Large intestine (tissue), 3 donors: ENCODE measurements at regions not wholly inside any gene's neighbourhood (a gene's known extent, or its start where the extent isn't known, plus 50 kb on each side); places are given as distances from the start of the nearest gene placed in this dataset.

Experiments used
- DNase-seq, 2 donors: peaks; one replicate each; pipeline versions ENCODE4 v3.0.0 to v3.0.0-alpha.2; 2013
- H3K27ac ChIP-seq: one replicate; pipeline ENCODE4 v1.5.1; 2013; ENCODE audit warnings: low read length
- H3K27me3 ChIP-seq: 2 replicates; pipeline ENCODE4 v1.6.1; 2013; ENCODE audit warnings: low read length; ENCODE audit not compliant: control insufficient read depth, insufficient read depth
- H3K36me3 ChIP-seq: 2 replicates; pipeline ENCODE4 v1.6.1; 2013; ENCODE audit warnings: low read length; ENCODE audit not compliant: control insufficient read depth, insufficient read depth
- H3K4me1 ChIP-seq: one replicate; pipeline ENCODE4 v1.6.1; 2013; ENCODE audit warnings: low read length; ENCODE audit not compliant: control insufficient read depth, insufficient read depth
- H3K4me3 ChIP-seq: one replicate; pipeline ENCODE4 v1.5.1; 2013; ENCODE audit warnings: low read length
- H3K9me3 ChIP-seq: one replicate; pipeline ENCODE4 v1.6.1; 2013; ENCODE audit warnings: mild to moderate bottlenecking, low read depth, low read length, moderate library complexity; ENCODE audit not compliant: control insufficient read depth
- WGBS: methylation state at CpG from one replicate; pipeline ENCODE4 v1.1.5; 2013; ENCODE audit warnings: low lambda C conversion rate; ENCODE audit not compliant: insufficient coverage; 5-methylcytosine and 5-hydroxymethylcytosine counted together

- WGBS: no CpG with 5 or more reads among the region's 3 CpGs
Observed at GRCh38 chr1:99465176-99465900, 180.6 kb upstream of the PALMD start.

GRCh38 chr1:99467645-99468044, 178.3 kb upstream of the PALMD start:
- no CpG with 5 or more reads among the region's 4 CpGs for WGBS
- no peak overlapping the region for H3K27ac ChIP-seq
- DNase-seq: no peak
- H3K9me3 ChIP-seq: no peaks in the 10 kb centered on the region
- H3K4me3 ChIP-seq: no peak overlapping the region
- H3K36me3 ChIP-seq: no peaks in the 10 kb centered on the region
- no peaks in the 10 kb centered on the region for H3K4me1 ChIP-seq
- no peaks in the 10 kb centered on the region for H3K27me3 ChIP-seq

More at GRCh38 chr1:99465176-99465900, 180.6 kb upstream of the PALMD start:
- Histone ChIP-seq H3K4me1 (no peaks in the 10 kb centered on the region), H3K9me3 (no peaks in the 10 kb centered on the region), H3K36me3 (no peaks in the 10 kb centered on the region), H3K4me3 (no peak overlapping the region), H3K27me3 (no peaks in the 10 kb centered on the region), H3K27ac (no peak overlapping the region)
- DNase-seq: no peak

- no peak overlapping the region for H3K27ac ChIP-seq
- no peak overlapping the region for H3K4me3 ChIP-seq
- H3K36me3 ChIP-seq: no peaks in the 10 kb centered on the region
- WGBS: 100% methylated on average over 1 of the region's 2 CpGs
- H3K27me3 ChIP-seq: no peaks in the 10 kb centered on the region
- DNase-seq: no peak
- H3K9me3 ChIP-seq: no peaks in the 10 kb centered on the region
- H3K4me1 ChIP-seq: no peaks in the 10 kb centered on the region
Observed at GRCh38 chr1:99469550-99469971, 176.4 kb upstream of the PALMD start.

GRCh38 chr1:99472893-99473292, 173.0 kb upstream of the PALMD start:
- no peak for DNase-seq
- Histone ChIP-seq H3K27me3 (no peaks in the 10 kb centered on the region), H3K4me1 (no peaks in the 10 kb centered on the region), H3K4me3 (no peak overlapping the region), H3K36me3 (no peaks in the 10 kb centered on the region), H3K27ac (no peak overlapping the region), H3K9me3 (no peaks in the 10 kb centered on the region)
- 93% methylated on average over 4 of the region's 4 CpGs for WGBS

- Histone ChIP-seq H3K4me3 (no peak overlapping the region), H3K27me3 (no peaks in the 10 kb centered on the region), H3K4me1 (no peaks in the 10 kb centered on the region), H3K27ac (no peak overlapping the region), H3K9me3 (no peaks in the 10 kb centered on the region), H3K36me3 (no peaks in the 10 kb centered on the region)
- WGBS: 83% methylated on average over 1 of the region's 1 CpG
- DNase-seq: no peak
Observed at GRCh38 chr1:99474350-99474893, 171.5 kb upstream of the PALMD start.

- no peaks in the 10 kb centered on the region for H3K27me3 ChIP-seq
- H3K4me3 ChIP-seq: no peak overlapping the region
- H3K27ac ChIP-seq: no peak overlapping the region
- no peaks in the 10 kb centered on the region for H3K9me3 ChIP-seq
- H3K4me1 ChIP-seq: no peaks in the 10 kb centered on the region
- H3K36me3 ChIP-seq: no peaks in the 10 kb centered on the region
- no peak for DNase-seq
- no CpG with 5 or more reads among the region's 3 CpGs for WGBS
Observed at GRCh38 chr1:99476058-99476457, 169.9 kb upstream of the PALMD start.

- Histone ChIP-seq H3K27me3 (no peaks in the 10 kb centered on the region), H3K36me3 (no peaks in the 10 kb centered on the region), H3K27ac (no peak overlapping the region), H3K4me3 (no peak overlapping the region), H3K4me1 (no peaks in the 10 kb centered on the region), H3K9me3 (no peaks in the 10 kb centered on the region)
- peak; percentile 9 to 18 for DNase-seq
Observed at GRCh38 chr1:99481391-99481996, 164.4 kb upstream of the PALMD start.

- Histone ChIP-seq H3K9me3 (no peaks in the 10 kb centered on the region), H3K4me3 (no peak overlapping the region), H3K27me3 (no peaks in the 10 kb centered on the region), H3K4me1 (no peaks in the 10 kb centered on the region), H3K36me3 (no peaks in the 10 kb centered on the region), H3K27ac (no peak overlapping the region)
- no peak for DNase-seq
- WGBS: 67% methylated on average over 1 of the region's 2 CpGs
Observed at GRCh38 chr1:99482286-99482685, 163.6 kb upstream of the PALMD start.

GRCh38 chr1:99482750-99483149, 163.2 kb upstream of the PALMD start:
- Histone ChIP-seq H3K27ac (no peak overlapping the region), H3K36me3 (no peaks in the 10 kb centered on the region), H3K4me3 (no peak overlapping the region), H3K9me3 (no peaks in the 10 kb centered on the region), H3K4me1 (no peaks in the 10 kb centered on the region), H3K27me3 (no peaks in the 10 kb centered on the region)
- no CpG with 5 or more reads among the region's 4 CpGs for WGBS
- DNase-seq: no peak

GRCh38 chr1:99490031-99490430, 155.9 kb upstream of the PALMD start:
- no peaks in the 10 kb centered on the region for H3K36me3 ChIP-seq
- H3K4me3 ChIP-seq: no peak overlapping the region
- H3K27me3 ChIP-seq: no peaks in the 10 kb centered on the region
- no peaks in the 10 kb centered on the region for H3K4me1 ChIP-seq
- no peak overlapping the region for H3K27ac ChIP-seq
- DNase-seq: no peak
- no CpG with 5 or more reads among the region's 2 CpGs for WGBS
- H3K9me3 ChIP-seq: no peaks in the 10 kb centered on the region

- Histone ChIP-seq H3K4me1 (no peaks in the 10 kb centered on the region), H3K4me3 (no peak overlapping the region), H3K36me3 (no peaks in the 10 kb centered on the region), H3K9me3 (no peaks in the 10 kb centered on the region), H3K27me3 (no peaks in the 10 kb centered on the region), H3K27ac (no peak overlapping the region)
- WGBS: no CpG with 5 or more reads among the region's 3 CpGs
- no peak for DNase-seq
Observed at GRCh38 chr1:99496067-99496466, 149.8 kb upstream of the PALMD start.
